BJ (cell line): ENCODE measurements at regions not wholly inside any gene's neighbourhood (a gene's known extent, or its start where the extent isn't known, plus 50 kb on each side); places are given as distances from the start of the nearest gene placed in this dataset.

Experiments used
- CTCF ChIA-PET: fragments of 350-600 bp; formaldehyde crosslinking; extraction: SDS; loops from one replicate; lab custom pipeline; 2021; ENCODE audit warnings: antibody characterized with exemption, inconsistent platforms; lab: Yijun Ruan, JAX
- POLR2A ChIA-PET: fragments of 300-600 bp; sonication (Branson Sonifier 250); formaldehyde crosslinking; extraction: SDS; loops from one replicate; lab custom pipeline; 2021; ENCODE audit warnings: antibody characterized with exemption; lab: Charles Lee
- DNase-seq: peaks from one replicate; pipeline ENCODE4 v3.0.0-alpha.2; 2011; ENCODE audit warnings: low read depth
- H3K27me3 ChIP-seq: 2 replicates; pipeline ENCODE4 v1.6.0; 2011; ENCODE audit warnings: low read length; ENCODE audit not compliant: control insufficient read depth, insufficient read depth
- H3K36me3 ChIP-seq: 2 replicates; pipeline ENCODE4 v1.5.1; 2011; ENCODE audit warnings: low read length; ENCODE audit not compliant: control insufficient read depth, insufficient read depth
- H3K4me3 ChIP-seq: 2 replicates; pipeline ENCODE4 v1.5.1; 2011; ENCODE audit warnings: low read depth, mild to moderate bottlenecking, control low read depth, low read length
- TF ChIP-seq, protein P1 (sequence below): IDR thresholded peaks from 2 replicates; pipeline ENCODE4 v1.5.1; 2011; ENCODE audit warnings: low read depth, mild to moderate bottlenecking, control low read depth, inconsistent platforms, low read length, moderate library complexity; ENCODE audit not compliant: insufficient read depth

DNA sequence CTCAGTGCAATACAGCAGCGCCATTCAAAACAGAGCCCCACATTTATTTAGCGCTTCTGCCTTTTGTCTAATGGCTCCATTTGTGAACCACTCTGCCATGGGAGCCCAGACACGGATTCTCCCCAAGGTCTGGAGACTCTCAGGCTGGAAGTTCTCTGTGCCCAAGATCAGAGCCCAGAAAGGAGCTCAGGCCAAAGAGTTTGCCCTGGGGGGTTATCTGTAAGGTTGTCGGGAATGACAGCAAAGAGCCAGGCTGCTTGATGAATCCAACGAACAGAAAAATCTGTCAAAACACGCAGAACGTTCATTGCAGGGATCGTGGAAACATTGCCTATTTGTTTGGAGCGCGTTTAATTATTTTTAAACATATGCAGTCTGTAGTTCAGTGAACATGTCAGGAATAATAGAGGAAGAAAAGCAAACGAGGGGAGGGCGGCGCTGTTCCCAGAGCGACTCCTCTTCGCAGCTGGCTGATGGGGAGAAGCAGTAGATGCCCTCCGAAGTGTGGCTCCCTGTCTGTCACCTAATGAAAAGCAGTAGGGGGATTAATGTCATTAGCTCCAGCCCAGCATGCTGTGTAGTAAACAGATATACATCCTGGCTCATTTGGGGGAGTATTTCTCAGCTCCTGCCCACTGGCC lies 464.9 kb upstream of the MPDZ start:
- DNase-seq, result no peak
- no peaks in the 10 kb centered on the region for H3K36me3 ChIP-seq
- no peak overlapping the region for H3K4me3 ChIP-seq
- POLR2A ChIA-PET, result no interaction called here
- CTCF ChIA-PET, result interaction anchor here (1.6 kb wide), 1 partner anchor 609 kb away, joined by 3 read pairs; no protein-coding TSS in a partner anchor
- H3K27me3 ChIP-seq, result no peaks in the 10 kb centered on the region
- TF ChIP-seq, protein P1, sequence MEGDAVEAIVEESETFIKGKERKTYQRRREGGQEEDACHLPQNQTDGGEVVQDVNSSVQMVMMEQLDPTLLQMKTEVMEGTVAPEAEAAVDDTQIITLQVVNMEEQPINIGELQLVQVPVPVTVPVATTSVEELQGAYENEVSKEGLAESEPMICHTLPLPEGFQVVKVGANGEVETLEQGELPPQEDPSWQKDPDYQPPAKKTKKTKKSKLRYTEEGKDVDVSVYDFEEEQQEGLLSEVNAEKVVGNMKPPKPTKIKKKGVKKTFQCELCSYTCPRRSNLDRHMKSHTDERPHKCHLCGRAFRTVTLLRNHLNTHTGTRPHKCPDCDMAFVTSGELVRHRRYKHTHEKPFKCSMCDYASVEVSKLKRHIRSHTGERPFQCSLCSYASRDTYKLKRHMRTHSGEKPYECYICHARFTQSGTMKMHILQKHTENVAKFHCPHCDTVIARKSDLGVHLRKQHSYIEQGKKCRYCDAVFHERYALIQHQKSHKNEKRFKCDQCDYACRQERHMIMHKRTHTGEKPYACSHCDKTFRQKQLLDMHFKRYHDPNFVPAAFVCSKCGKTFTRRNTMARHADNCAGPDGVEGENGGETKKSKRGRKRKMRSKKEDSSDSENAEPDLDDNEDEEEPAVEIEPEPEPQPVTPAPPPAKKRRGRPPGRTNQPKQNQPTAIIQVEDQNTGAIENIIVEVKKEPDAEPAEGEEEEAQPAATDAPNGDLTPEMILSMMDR, result no peak

DNA sequence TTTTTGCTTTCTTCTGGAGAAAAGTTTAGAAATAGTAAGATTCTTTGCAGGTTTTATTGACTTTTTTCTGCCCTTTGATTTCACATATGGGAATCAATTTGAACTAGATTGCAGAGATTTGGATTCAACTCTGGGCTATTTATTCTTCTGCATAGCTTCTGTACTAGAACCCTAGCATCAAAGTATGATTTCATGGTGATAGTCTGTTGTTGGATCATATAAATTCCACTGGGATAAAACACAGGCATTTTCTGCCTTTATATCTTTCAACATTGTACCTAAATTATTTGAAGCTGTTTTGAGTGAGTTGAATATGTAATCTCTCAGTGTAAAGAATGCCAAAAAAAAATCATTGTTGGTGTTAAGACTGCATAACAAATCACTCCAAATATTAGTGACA lies 458.4 kb upstream of the MPDZ start:
- DNase-seq, result no peak
- no peak overlapping the region for H3K4me3 ChIP-seq
- H3K36me3 ChIP-seq, result no peaks in the 10 kb centered on the region
- POLR2A ChIA-PET, result no interaction called here
- H3K27me3 ChIP-seq, result no peaks in the 10 kb centered on the region
- TF ChIP-seq, protein P1, result no peak
- CTCF ChIA-PET, result no interaction called here

DNA sequence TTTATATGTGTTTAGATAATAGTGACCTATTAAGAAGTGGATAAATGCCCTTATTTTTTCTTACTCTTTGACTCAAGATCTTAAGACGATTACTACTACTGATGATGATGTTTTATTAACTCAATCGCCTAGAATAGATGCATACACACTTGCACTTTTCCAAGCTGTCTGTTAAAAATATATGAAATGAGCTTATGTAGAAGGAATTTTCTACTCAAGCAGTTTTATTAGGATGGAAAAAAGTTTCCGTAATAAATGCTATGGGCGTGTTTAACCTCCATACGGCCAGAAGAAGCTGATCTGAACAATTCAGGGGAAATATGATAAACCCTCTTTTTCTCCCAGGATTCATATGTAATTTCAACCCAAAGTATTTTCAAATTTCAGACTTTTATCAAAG lies 455.7 kb upstream of the MPDZ start:
- no peak overlapping the region for H3K4me3 ChIP-seq
- no peak for DNase-seq
- TF ChIP-seq, protein P1, result no peak
- H3K36me3 ChIP-seq, result no peaks in the 10 kb centered on the region
- POLR2A ChIA-PET, result no interaction called here
- H3K27me3 ChIP-seq, result no peaks in the 10 kb centered on the region
- CTCF ChIA-PET, result interaction anchor here (0.6 kb wide), 1 partner anchor 33 kb away, joined by 3 read pairs; no protein-coding TSS in a partner anchor

DNA sequence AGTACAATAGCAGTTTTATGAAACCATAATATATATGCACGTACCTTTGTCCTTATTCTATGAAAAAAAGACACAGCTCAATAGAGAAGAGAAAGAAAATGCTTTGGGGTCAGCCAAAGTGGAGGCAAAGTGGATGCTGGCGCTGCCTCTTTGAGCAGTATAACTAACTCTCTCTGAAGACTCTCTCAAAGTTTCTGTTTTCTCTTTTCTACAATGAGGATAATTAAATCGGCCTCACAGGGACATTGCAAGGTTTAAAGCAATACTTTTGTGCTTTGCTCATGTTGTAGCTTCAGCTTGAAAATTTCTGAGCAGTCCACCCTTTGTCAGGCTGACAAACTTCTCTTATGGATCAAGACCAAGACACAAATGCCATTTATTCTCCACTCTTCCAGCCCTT lies 455.1 kb upstream of the MPDZ start:
- H3K4me3 ChIP-seq, result no peak overlapping the region
- no peak for DNase-seq
- ChIA-PET CTCF (no interaction called here), POLR2A (no interaction called here)
- TF ChIP-seq, protein P1, result no peak
- no peaks in the 10 kb centered on the region for H3K36me3 ChIP-seq
- no peaks in the 10 kb centered on the region for H3K27me3 ChIP-seq

DNA sequence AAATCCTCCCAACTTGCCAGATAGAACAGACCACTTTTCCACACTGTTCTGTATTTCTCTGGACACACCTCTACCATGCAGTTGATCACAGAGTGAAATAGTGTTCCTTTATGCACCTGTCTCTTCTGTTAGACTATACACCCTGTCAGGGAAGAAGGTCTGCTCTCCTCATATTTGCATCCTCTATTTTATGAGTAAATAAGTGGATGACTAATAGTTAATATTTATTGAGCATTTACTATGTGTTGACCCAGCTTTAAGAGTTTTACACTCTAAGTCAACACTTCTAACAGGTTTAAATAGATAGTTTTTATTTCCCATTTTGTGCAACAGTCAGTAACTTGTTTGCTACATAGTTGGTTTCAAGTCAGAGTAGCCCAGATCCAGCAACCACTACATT lies 452.8 kb upstream of the MPDZ start:
- no peaks in the 10 kb centered on the region for H3K27me3 ChIP-seq
- TF ChIP-seq, protein P1, result no peak
- no peaks in the 10 kb centered on the region for H3K36me3 ChIP-seq
- no peak for DNase-seq
- ChIA-PET CTCF (no interaction called here), POLR2A (no interaction called here)
- no peak overlapping the region for H3K4me3 ChIP-seq
